Stimulated activated CD4-positive, alpha-beta T cell treated with anti-CD3 and anti-CD28 coated beads, Interleukin-2, amount 100 ng/mL, for 24 hours (primary cell): ENCODE measurements at regions not wholly inside any gene's neighbourhood (a gene's known extent, or its start where the extent isn't known, plus 50 kb on each side); places are given as distances from the start of the nearest gene placed in this dataset.

Source experiments
- DNase-seq, 2 donors: peaks; one replicate each; pipeline ENCODE4 v3.0.0-alpha.2; 2020

GRCh38 chr9:1269533-1270315 is 219.6 kb downstream of the DMRT2 start:
- DNase-seq: no peak

GRCh38 chr9:1271367-1271766 is 221.2 kb downstream of the DMRT2 start:
- no peak for DNase-seq

- no peak for DNase-seq
These were observed 221.6 kb downstream of the DMRT2 start for GRCh38 chr9:1271786-1272185.

- DNase-seq: no peak
These were observed 222.3 kb downstream of the DMRT2 start for GRCh38 chr9:1272488-1272887.

- DNase-seq: no peak
These were observed 223.7 kb downstream of the DMRT2 start for GRCh38 chr9:1273859-1274258.

- DNase-seq: no peak
These were observed 224.2 kb downstream of the DMRT2 start for GRCh38 chr9:1274334-1274733.

- DNase-seq: no peak
These were observed 226.3 kb downstream of the DMRT2 start for GRCh38 chr9:1276474-1276873.

GRCh38 chr9:1284727-1285126 is 234.6 kb downstream of the DMRT2 start:
- no peak for DNase-seq

- DNase-seq: no peak
These were observed 235.4 kb downstream of the DMRT2 start for GRCh38 chr9:1285526-1285925.

- DNase-seq: no peak
These were observed 242.2 kb downstream of the DMRT2 start for GRCh38 chr9:1292384-1292783.

- no peak for DNase-seq
These were observed 244.6 kb downstream of the DMRT2 start for GRCh38 chr9:1294641-1295258.

GRCh38 chr9:1296331-1296730 is 246.2 kb downstream of the DMRT2 start:
- no peak for DNase-seq

GRCh38 chr9:1298046-1298445 is 247.9 kb downstream of the DMRT2 start:
- no peak for DNase-seq

- DNase-seq: no peak
These were observed 250.8 kb downstream of the DMRT2 start for GRCh38 chr9:1300941-1301340.

- DNase-seq: no peak
These were observed 253.8 kb downstream of the DMRT2 start for GRCh38 chr9:1303932-1304331.

- DNase-seq: no peak
These were observed 261.4 kb downstream of the DMRT2 start for GRCh38 chr9:1311462-1312042.

- no peak for DNase-seq
These were observed 269.3 kb downstream of the DMRT2 start for GRCh38 chr9:1319436-1319835.

GRCh38 chr9:1320051-1320557 is 269.9 kb downstream of the DMRT2 start:
- DNase-seq: no peak

- no peak for DNase-seq
These were observed 270.5 kb downstream of the DMRT2 start for GRCh38 chr9:1320607-1321195.

GRCh38 chr9:1327467-1327866 is 277.3 kb downstream of the DMRT2 start:
- DNase-seq: no peak

GRCh38 chr9:1328341-1328740 is 278.2 kb downstream of the DMRT2 start:
- no peak for DNase-seq

- DNase-seq: no peak
These were observed 281.4 kb downstream of the DMRT2 start for GRCh38 chr9:1331546-1332038.

GRCh38 chr9:1332156-1332555 is 282.0 kb downstream of the DMRT2 start:
- DNase-seq: no peak

- DNase-seq: no peak
These were observed 285.0 kb downstream of the DMRT2 start for GRCh38 chr9:1335174-1335573.
